Hematopoietic multipotent progenitor cell treated with erythropoietin and hydrocortisone succinate and interleukin-3 and kit ligand, for 17 days (in vitro differentiated cells): ENCODE measurements at regions not wholly inside any gene's neighbourhood (a gene's known extent, or its start where the extent isn't known, plus 50 kb on each side); places are given as distances from the start of the nearest gene placed in this dataset.
"Not testable (repeated sequence)": the region's sequence is repeated elsewhere in the genome, so short reads cannot be mapped to it uniquely, and the experiment has no call there.

Experiments
- DNase-seq: peaks from one replicate; pipeline ENCODE4 v3.0.0-alpha.2; 2015; ENCODE audit warnings: low spot score

DNA sequence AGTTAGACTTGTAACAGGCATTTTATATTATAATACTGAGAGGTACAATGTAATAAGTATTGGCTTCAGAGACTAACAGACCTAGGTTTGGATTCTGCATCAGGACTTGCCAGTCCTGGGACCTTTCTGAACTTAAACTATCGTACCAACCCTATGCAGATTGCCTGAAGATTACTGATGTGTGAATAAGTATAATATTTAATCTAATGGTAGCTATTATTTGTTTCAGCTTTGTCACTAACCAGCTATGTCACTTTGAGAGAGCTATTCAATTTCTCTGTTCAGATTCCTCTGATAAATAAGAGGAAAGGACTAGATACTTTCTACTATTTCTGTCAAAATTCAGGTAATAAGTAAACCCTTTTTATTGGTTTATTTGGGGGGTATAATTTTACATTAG lies 184.4 kb upstream of the NECTIN3 start:
- DNase-seq = no peak

- not testable (repeated sequence) for DNase-seq
Observed at GRCh38 chr3:110888625-110889375, 182.8 kb upstream of the NECTIN3 start.

GRCh38 chr3:110889376-110889699 lies 182.3 kb upstream of the NECTIN3 start:
- not testable (repeated sequence) for DNase-seq

GRCh38 chr3:110894574-110894973 lies 177.0 kb upstream of the NECTIN3 start:
- no peak for DNase-seq

DNA sequence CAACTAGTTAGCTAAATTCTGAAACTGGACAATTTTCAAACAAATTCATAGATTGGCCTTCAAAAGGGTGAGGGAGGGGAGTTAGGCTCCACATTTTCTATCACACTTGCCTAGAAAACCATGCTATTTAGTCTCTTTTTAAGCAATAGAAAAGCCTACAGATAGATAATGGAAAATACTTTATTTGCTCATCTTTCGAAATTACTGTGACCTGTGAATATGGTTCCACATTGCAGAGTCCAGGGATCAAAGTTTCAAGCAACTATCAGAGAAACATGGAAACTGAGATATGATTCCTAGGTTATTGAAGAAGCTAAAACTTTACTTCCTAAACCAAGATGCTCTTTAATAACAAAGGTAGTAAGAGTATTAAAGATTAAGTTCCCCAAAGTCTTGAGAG lies 176.6 kb upstream of the NECTIN3 start:
- no peak for DNase-seq

DNA sequence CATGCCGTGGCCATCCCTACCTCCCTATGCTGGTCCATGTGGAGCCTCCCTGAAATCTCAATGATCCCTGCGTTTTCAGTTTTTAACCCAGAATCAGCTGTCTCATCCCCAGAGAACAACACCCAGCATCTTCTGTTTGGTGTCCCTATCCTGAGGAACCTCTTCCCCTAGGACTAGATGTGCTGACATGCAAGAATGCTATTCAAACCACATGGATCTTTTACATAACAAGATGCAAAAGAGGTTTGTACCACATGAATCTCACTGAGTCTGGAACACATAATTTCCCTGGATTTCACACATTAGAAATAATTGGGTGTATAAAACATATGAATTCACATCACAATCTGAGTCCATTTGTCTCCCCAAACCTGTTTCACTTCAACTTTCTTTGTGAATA lies 174.6 kb upstream of the NECTIN3 start:
- DNase-seq = no peak

DNA sequence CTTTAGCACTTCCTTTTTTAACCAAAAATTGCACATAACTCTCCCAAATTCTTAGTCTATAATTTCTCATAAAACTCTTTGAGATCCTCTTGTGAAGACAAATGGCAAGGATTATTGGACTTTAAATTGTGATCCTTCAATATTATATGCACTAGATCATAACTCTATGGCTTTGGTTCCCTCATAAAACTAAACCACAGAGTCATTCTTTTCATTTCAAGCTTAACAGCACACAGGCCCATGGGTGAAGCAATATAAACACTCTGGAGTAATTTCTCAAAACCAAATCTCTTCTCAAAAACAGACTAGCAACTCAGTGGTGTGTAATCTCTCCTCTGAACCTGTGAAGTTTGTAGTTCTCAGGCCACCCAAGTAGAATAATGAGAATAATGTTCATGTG lies 171.0 kb upstream of the NECTIN3 start:
- no peak for DNase-seq

DNA sequence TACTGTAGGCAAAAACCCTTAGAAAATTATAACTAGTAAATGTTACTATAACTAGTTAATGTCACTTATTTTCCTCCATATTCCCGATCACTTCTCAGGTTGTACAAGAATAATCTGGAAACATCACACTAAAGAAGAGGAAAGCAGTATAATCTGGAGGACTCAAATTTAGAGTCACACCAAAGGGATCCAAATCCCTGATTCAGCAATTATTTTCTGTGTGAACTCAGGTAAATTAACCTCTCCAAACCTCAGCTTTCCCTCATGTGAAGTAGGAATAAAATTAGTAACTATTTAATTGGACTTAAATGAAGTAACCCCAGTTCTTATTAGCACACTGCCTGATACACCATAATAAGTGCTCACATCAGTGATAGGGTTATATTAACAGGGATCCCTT lies 170.1 kb upstream of the NECTIN3 start:
- DNase-seq = no peak

DNA sequence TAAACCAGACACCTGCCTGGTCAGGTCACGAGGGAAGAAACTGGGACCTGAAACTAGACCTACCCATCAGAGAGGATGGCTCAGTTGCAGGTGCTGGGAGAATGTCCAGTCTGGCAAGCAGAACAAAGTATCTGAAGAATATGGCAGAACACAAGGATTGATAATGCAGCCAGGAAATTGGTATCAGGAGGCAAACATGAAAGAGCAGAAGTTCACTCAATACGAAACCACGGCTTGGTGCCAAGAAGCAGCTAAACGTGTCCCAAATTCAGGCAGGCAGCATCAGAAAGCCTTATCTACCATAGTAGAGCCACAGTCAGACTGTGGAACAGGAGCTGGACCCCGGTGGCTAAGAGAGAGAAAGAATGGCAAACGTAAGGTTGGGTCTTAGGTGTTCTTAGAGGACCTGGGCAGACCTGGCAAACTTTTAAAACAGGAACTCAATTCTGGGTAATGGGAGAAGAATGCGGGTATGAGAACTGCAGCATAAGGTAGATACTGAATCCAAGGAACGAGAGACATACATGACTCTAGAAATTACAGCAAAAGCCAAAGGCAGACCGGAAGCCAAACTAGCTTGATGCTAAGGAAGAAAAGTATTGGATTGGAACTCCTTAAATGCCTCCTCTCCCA lies 169.0 kb upstream of the NECTIN3 start:
- no peak for DNase-seq

GRCh38 chr3:110903771-110904519 lies 167.7 kb upstream of the NECTIN3 start:
- DNase-seq = no peak

DNA sequence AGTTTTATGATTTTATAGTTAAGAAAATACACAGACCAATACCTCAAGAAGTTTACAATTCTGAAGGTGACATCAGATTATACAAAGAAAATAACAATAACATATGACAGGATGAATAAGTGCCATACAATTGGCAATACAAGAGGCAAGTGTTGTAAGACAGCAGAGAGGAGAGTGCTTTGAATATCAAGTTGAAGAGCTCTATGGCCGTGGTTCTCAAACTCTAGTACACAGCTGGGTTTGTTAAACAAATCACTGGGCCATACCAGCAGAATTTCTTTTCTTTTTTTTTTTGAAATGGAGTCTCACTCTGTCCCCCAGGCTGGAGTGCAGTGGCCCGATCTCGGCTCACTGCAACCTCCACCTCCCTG lies 167.1 kb upstream of the NECTIN3 start:
- DNase-seq = no peak

DNA sequence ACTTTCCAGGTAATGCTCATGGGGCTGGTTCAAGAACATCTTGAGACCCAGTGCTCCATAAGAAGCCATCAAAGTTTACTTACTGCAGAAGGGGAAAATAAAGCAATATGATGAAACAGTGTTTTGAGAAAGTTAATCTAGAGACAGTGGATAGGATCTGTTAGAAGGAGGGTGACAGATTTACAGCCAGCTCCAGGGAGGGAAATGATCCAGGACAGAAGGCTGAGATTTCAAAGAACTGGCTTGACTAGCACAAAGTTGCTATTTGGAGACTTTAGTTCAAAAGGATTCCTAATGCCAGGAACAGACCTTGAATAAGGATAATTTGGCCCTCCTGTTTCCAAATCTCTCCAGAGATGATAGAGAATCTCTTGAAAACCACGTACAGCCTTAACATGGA lies 166.5 kb upstream of the NECTIN3 start:
- DNase-seq = no peak

DNA sequence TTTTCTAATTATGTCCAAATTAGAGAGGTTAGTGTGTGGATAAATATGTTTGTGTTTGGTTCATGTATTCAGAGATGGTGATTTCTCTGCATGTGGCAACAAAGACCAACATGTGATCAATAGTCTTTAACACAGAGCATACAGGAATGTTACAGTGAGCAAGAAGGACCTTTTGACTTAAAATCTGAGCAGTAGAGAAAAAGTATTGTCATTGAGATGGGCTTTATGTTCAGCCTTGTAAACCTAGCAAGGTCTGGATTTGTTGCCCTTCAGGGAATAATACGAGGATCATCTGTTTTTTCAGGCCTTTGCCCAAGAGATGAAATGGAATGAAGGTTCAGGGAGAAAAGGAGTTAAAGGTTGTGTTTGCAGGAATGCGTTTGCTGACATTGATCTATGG lies 161.8 kb upstream of the NECTIN3 start:
- DNase-seq = no peak

GRCh38 chr3:110910346-110910955 lies 161.2 kb upstream of the NECTIN3 start:
- no peak for DNase-seq

GRCh38 chr3:110918963-110919362 lies 152.7 kb upstream of the NECTIN3 start:
- DNase-seq = no peak

DNA sequence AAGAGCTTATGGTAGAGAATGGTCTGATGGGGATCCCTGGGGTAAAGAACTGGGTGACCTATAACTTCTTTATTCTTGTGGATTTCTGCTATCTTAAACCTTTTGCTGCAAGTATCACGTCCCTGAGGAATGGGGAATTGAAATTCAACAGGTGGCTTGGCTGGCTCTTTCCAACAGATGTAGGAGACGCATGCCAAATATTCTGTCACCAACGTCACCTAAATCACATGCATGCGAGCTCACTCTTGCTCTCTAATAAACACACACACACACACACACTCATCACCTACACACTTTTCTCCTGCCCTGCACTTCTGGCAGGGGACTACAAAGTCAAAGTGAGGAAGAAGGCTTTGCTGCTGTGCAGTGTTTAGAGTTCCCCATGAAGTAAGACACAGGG lies 145.8 kb upstream of the NECTIN3 start:
- DNase-seq = no peak

DNA sequence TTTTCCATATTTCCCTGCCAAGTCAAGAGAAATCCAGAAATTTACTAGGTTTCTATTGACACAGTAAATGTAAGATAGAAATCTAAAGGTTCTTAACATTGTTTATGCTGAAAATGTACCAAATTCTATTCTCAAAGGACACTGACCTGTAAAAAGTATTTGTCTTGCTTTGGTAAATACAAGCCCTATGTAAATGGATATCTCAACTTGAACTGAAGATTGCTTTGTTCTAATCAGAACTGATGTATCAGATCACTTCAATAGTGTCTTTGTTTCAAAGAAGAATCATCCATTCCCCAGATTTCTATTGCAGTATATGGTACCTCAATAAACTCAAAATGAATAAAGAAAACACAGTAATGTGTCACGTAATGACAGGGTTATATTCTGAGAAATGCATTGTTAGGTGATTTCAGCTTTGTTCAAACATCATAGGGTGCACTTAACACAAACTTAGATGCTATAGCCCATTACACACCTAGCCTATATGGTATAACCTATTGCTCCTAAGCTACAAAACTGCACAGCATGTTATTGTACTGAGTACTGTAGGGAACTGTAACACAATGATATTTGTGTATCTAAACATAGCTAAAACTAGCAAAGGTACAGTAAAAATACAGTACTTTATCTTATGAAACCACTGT lies 143.5 kb upstream of the NECTIN3 start:
- DNase-seq = no peak

DNA sequence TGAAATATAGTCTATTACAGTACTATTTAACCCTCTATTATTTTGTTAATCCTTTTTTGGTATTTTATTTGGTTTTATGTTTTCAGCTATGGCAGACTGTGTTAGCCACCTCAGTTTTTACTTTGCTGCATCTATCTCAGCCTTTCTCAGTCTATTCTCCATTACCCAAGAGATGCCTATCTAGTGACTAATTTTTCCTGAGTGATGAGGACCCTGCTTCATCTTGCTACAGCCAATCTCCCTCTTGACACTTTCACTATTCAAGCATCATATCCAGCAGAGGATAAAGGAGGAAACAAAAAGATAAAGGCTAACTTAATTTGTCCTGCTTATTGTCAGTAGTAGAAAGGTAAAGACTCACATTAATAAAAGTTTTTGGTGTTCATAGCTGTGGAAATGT lies 141.8 kb upstream of the NECTIN3 start:
- no peak for DNase-seq

GRCh38 chr3:110932567-110932966 lies 139.0 kb upstream of the NECTIN3 start:
- no peak for DNase-seq

- DNase-seq = no peak
Observed at GRCh38 chr3:110933821-110934426, 137.7 kb upstream of the NECTIN3 start.

- DNase-seq = no peak
Observed at GRCh38 chr3:110938629-110939028, 133.0 kb upstream of the NECTIN3 start.

DNA sequence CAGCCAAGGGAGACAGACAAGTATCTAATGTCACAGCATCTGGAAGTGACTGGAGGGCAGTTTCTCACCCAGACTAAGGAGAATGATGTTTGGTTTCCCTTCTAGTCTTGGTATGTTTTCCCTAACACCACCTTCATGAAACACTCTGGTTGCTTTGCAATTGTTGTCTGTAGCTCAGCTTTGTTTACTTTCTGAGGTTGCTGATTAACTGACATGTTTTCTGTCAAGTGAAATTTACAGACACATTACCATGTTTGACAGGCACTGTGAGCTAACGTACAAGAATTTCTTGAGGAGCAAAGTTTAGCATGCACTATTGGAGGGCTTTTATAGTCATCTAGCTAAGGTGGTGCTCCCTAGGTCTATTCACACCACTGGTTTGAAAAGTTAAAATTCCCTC lies 131.6 kb upstream of the NECTIN3 start:
- DNase-seq = no peak
